Neural cell (in vitro differentiated cells): ENCODE measurements at regions not wholly inside any gene's neighbourhood (a gene's known extent, or its start where the extent isn't known, plus 50 kb on each side); places are given as distances from the start of the nearest gene placed in this dataset.
"Not testable (repeated sequence)": the region's sequence is repeated elsewhere in the genome, so short reads cannot be mapped to it uniquely, and the experiment has no call there.

Experiments
- H2AFZ ChIP-seq: fragments of 200-600, 300-800 bp; sonication (generic), shearing (Covaris generic); 2 replicates; pipeline ENCODE4 v1.6.0; 2014; ENCODE audit warnings: low read depth, mild to moderate bottlenecking, antibody characterized with exemption, low read length, moderate library complexity
- H3F3A ChIP-seq: fragments of 200-600 bp; shearing (Covaris generic); 2 replicates; pipeline ENCODE4 v1.6.1; 2016; ENCODE audit warnings: mild to moderate bottlenecking, moderate library complexity, mixed read lengths, antibody characterized with exemption, low read length; ENCODE audit not compliant: insufficient read depth, poor library complexity, severe bottlenecking
- H3K27ac ChIP-seq: fragments of 200-600, 300-800 bp; sonication (generic), shearing (Covaris generic); 2 replicates; pipeline ENCODE4 v1.5.1; 2014; ENCODE audit warnings: mild to moderate bottlenecking, low read length, moderate library complexity
- H3K27me3 ChIP-seq: fragments of 300-800, 200-600 bp; sonication (generic), shearing (Covaris generic); 2 replicates; pipeline ENCODE4 v1.6.0; 2014; ENCODE audit warnings: mild to moderate bottlenecking, low read depth, low read length, moderate library complexity; ENCODE audit not compliant: insufficient read depth
- H3K36me3 ChIP-seq: fragments of 300-800, 200-600 bp; sonication (generic), shearing (Covaris generic); 2 replicates; pipeline ENCODE4 v1.5.1; 2014; ENCODE audit warnings: mild to moderate bottlenecking, antibody characterized with exemption, low read length, moderate library complexity; ENCODE audit not compliant: insufficient read depth
- H3K4me2 ChIP-seq: fragments of 300-800, 200-600 bp; sonication (generic), shearing (Covaris generic); 2 replicates; pipeline ENCODE4 v1.6.0; 2014; ENCODE audit warnings: mild to moderate bottlenecking, low read length
- H3K4me3 ChIP-seq: fragments of 300-800, 200-600 bp; sonication (generic), shearing (Covaris generic); 2 replicates; pipeline ENCODE4 v1.5.1; 2014; ENCODE audit warnings: mild to moderate bottlenecking, low read length, moderate library complexity
- H3K79me2 ChIP-seq: fragments of 200-600 bp; shearing (Covaris generic); replicated peaks from 2 replicates; pipeline ENCODE4 v1.6.0; 2014; ENCODE audit warnings: mild to moderate bottlenecking, low read length, moderate library complexity; ENCODE audit not compliant: insufficient read depth
- H3K9ac ChIP-seq: fragments of 300-800, 200-600 bp; sonication (generic), shearing (Covaris generic); 2 replicates; pipeline ENCODE4 v1.6.1; 2016; ENCODE audit warnings: mild to moderate bottlenecking, low read length, mixed read lengths
- H3K9me2 ChIP-seq: fragments of 200-600 bp; shearing (Covaris generic); 2 replicates; pipeline ENCODE4 v1.6.1; 2016; ENCODE audit warnings: mild to moderate bottlenecking, low read length, mixed read lengths; ENCODE audit not compliant: insufficient read depth
- H3K9me3 ChIP-seq: fragments of 200-600, 300-800 bp; sonication (generic), shearing (Covaris generic); 2 replicates; pipeline ENCODE4 v1.6.1; 2016; ENCODE audit warnings: mild to moderate bottlenecking, mixed run types, low read length, moderate library complexity, mixed read lengths
- H4K20me1 ChIP-seq: fragments of 200-600 bp; shearing (Covaris generic); 2 replicates; pipeline ENCODE4 v1.6.1; 2016; ENCODE audit warnings: mild to moderate bottlenecking, mixed run types; ENCODE audit not compliant: insufficient read depth
- CTCF ChIP-seq: fragments of 450-650 bp; IDR thresholded peaks from 2 replicates; pipeline ENCODE4 v1.5.1; 2014; ENCODE audit warnings: antibody characterized with exemption, mild to moderate bottlenecking, moderate library complexity; ENCODE audit not compliant: poor library complexity, severe bottlenecking
- EP300 ChIP-seq: fragments of 450-650 bp; conservative IDR thresholded peaks from 2 replicates; pipeline ENCODE4 v1.6.1; 2014; ENCODE audit warnings: antibody characterized with exemption, mild to moderate bottlenecking, moderate library complexity; ENCODE audit not compliant: poor library complexity, severe bottlenecking
- EZH2 ChIP-seq: fragments of 200-600, 300-800 bp; shearing (Covaris generic), sonication (generic); IDR thresholded peaks from 2 replicates; pipeline ENCODE4 v1.6.1; 2014; ENCODE audit warnings: antibody characterized with exemption, low read length, borderline replicate concordance, mild to moderate bottlenecking; ENCODE audit not compliant: insufficient read depth, poor library complexity, severe bottlenecking
- MXI1 ChIP-seq: fragments of 450-650 bp; conservative IDR thresholded peaks from 2 replicates; pipeline ENCODE4 v1.6.1; 2014; ENCODE audit warnings: antibody characterized with exemption, mild to moderate bottlenecking; ENCODE audit not compliant: poor library complexity, severe bottlenecking
- POLR2AphosphoS5 ChIP-seq: IDR thresholded peaks from 2 replicates; pipeline ENCODE4 v1.6.1; 2012
- RAD21 ChIP-seq: fragments of 450-650 bp; conservative IDR thresholded peaks from 2 replicates; pipeline ENCODE4 v1.6.1; 2014; ENCODE audit warnings: antibody characterized with exemption, mild to moderate bottlenecking, moderate library complexity
- SMC3 ChIP-seq: fragments of 450-650 bp; conservative IDR thresholded peaks from 2 replicates; pipeline ENCODE4 v1.6.1; 2014; ENCODE audit warnings: antibody characterized with exemption, mild to moderate bottlenecking, moderate library complexity; ENCODE audit not compliant: poor library complexity
- TAF1 ChIP-seq: IDR thresholded peaks from 2 replicates; pipeline ENCODE4 v1.6.1; 2012; ENCODE audit warnings: low read depth
- TF ChIP-seq, protein P1 (sequence below): IDR thresholded peaks from 2 replicates; pipeline ENCODE4 v1.6.1; 2012; ENCODE audit warnings: borderline replicate concordance

GRCh38 chr16:52350031-52350642 lies 196.8 kb downstream of the TOX3 start:
- TF ChIP-seq TAF1, result no peak
- TF ChIP-seq MXI1, result no peak
- TF ChIP-seq RAD21, result no peak
- TF ChIP-seq EZH2, result no peak
- peak; percentile 77 for TF ChIP-seq EP300
- TF ChIP-seq POLR2AphosphoS5, result peak; percentile 64
- TF ChIP-seq SMC3, result no peak
- no peak for TF ChIP-seq CTCF
- TF ChIP-seq, protein P1, sequence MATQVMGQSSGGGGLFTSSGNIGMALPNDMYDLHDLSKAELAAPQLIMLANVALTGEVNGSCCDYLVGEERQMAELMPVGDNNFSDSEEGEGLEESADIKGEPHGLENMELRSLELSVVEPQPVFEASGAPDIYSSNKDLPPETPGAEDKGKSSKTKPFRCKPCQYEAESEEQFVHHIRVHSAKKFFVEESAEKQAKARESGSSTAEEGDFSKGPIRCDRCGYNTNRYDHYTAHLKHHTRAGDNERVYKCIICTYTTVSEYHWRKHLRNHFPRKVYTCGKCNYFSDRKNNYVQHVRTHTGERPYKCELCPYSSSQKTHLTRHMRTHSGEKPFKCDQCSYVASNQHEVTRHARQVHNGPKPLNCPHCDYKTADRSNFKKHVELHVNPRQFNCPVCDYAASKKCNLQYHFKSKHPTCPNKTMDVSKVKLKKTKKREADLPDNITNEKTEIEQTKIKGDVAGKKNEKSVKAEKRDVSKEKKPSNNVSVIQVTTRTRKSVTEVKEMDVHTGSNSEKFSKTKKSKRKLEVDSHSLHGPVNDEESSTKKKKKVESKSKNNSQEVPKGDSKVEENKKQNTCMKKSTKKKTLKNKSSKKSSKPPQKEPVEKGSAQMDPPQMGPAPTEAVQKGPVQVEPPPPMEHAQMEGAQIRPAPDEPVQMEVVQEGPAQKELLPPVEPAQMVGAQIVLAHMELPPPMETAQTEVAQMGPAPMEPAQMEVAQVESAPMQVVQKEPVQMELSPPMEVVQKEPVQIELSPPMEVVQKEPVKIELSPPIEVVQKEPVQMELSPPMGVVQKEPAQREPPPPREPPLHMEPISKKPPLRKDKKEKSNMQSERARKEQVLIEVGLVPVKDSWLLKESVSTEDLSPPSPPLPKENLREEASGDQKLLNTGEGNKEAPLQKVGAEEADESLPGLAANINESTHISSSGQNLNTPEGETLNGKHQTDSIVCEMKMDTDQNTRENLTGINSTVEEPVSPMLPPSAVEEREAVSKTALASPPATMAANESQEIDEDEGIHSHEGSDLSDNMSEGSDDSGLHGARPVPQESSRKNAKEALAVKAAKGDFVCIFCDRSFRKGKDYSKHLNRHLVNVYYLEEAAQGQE, result no peak

DNA sequence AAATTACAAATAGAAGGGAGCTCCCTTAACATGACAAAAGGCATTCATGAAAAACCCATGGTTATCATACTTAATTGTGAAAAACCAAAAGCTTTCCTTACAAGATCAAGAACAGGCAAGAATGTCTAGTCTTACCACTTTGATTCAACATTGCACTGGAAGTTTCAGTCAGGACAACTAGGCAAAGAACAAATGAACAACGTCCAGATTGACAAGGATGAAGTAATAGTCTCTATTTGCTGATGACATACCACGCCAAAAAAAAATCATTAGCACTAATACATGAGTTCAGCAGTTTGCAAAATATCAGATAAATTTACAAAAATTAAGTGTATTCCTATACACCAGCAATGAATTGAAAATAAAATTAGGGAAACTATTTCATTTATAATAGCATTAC lies 200.2 kb downstream of the TOX3 start:
- H3K9me3 ChIP-seq, result no peaks in the 10 kb centered on the region
- H3F3A ChIP-seq, result no peaks in the 10 kb centered on the region
- no peaks in the 10 kb centered on the region for H3K27me3 ChIP-seq
- H3K36me3 ChIP-seq, result no peaks in the 10 kb centered on the region
- H3K4me2 ChIP-seq, result no peak overlapping the region
- no peak overlapping the region for H3K9ac ChIP-seq
- H3K27ac ChIP-seq, result no peak overlapping the region
- H3K4me3 ChIP-seq, result no peak overlapping the region
- H2AFZ ChIP-seq, result no peak overlapping the region
- no peaks in the 10 kb centered on the region for H3K79me2 ChIP-seq
- TF ChIP-seq MXI1 (no peak), POLR2AphosphoS5 (no peak), RAD21 (no peak), CTCF (no peak), EP300 (no peak), TAF1 (no peak), SMC3 (no peak), EZH2 (no peak)
- TF ChIP-seq, protein P1, result no peak
- no peaks in the 10 kb centered on the region for H3K9me2 ChIP-seq
- H4K20me1 ChIP-seq, result no peaks in the 10 kb centered on the region

More at GRCh38 chr16:52350031-52350642, 196.8 kb downstream of the TOX3 start:
- H3K4me2 ChIP-seq, result no peak overlapping the region
- no peak overlapping the region for H3K4me3 ChIP-seq
- no peaks in the 10 kb centered on the region for H3K9me2 ChIP-seq
- H3K27me3 ChIP-seq, result no peaks in the 10 kb centered on the region
- no peak overlapping the region for H3K27ac ChIP-seq
- H3K9ac ChIP-seq, result no peak overlapping the region
- H4K20me1 ChIP-seq, result no peaks in the 10 kb centered on the region
- H3F3A ChIP-seq, result no peaks in the 10 kb centered on the region
- no peaks in the 10 kb centered on the region for H3K79me2 ChIP-seq
- no peaks in the 10 kb centered on the region for H3K9me3 ChIP-seq
- H2AFZ ChIP-seq, result no peak overlapping the region
- H3K36me3 ChIP-seq, result no peaks in the 10 kb centered on the region

DNA sequence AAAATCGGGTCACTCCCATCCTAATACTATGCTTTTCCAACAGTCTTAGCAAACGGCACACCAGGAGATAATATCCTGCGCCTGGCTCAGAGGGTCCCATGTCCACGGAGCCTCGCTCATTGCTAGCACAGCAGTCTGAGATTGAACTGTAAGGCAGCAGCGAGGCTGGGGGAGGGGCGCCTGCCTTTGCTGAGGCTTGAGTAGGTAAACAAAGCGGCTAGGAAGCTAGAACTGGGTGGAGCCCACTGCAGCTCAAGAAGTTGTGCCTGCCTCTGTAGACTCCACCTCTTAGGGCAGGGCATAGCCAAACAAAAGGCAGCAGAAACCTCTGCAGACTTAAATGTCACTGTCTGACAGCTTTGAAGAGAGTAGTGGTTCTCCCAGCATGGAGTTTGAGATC lies 213.3 kb downstream of the TOX3 start:
- not testable (repeated sequence) for H3K27ac ChIP-seq, H3F3A ChIP-seq, H2AFZ ChIP-seq, H3K27me3 ChIP-seq, H3K9ac ChIP-seq, H3K79me2 ChIP-seq, H3K9me2 ChIP-seq, H3K4me3 ChIP-seq, H3K36me3 ChIP-seq, H3K4me2 ChIP-seq, H3K9me3 ChIP-seq, H4K20me1 ChIP-seq
